T-helper 9 cell (primary cell): ENCODE measurements at regions not wholly inside any gene's neighbourhood (a gene's known extent, or its start where the extent isn't known, plus 50 kb on each side); places are given as distances from the start of the nearest gene placed in this dataset.
"Not testable (repeated sequence)": the region's sequence is repeated elsewhere in the genome, so short reads cannot be mapped to it uniquely, and the experiment has no call there.

Source experiments
- DNase-seq: peaks from one replicate; pipeline ENCODE4 v3.0.0-alpha.2; 2020

GRCh38 chr13:90723381-90723780, 624.1 kb upstream of the MIR17HG start:
- DNase-seq = no peak

GRCh38 chr13:90726375-90726774, 621.1 kb upstream of the MIR17HG start:
- DNase-seq = no peak

GRCh38 chr13:90732049-90732448, 615.4 kb upstream of the MIR17HG start:
- no peak for DNase-seq

GRCh38 chr13:90734497-90734896, 613.0 kb upstream of the MIR17HG start:
- not testable (repeated sequence) for DNase-seq

DNA sequence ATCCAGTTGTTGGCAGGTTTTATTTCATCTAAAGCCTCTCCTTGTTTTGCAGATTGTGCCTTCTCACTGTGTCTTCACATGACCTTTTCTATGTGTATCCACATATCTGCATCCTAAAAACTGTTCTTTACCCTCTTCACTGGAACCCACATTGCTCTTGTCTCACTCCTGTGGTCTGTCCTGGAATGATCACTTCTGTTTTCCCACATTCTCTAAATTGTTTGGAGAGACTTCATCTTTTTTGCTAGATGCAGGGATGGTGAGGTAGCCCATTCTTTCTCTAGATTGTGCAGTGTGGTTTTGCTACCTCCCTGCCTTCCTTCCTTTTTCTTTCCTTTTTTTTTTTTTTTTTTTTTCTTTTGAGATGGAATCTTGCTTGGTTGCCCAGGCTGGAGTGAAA, 608.6 kb upstream of the MIR17HG start:
- DNase-seq = no peak

DNA sequence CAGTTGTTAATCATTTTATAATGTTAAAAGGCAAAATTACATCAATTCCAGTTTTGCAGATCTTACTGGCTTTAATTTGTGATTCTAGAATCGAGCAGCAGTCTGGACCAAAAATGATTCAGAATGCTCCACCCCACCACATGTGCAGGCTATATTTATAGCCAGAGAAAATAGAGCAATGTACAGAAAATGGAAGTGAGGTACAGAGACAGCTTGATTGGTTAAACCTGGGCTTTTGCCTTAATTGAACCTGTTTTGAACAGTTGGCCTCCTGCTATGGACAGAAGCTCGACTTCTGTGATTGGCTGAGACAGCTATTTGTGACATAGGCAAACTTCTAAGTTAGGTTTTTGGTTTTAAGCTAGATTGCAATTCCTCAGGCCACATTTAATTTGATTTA, 607.4 kb upstream of the MIR17HG start:
- DNase-seq = no peak

DNA sequence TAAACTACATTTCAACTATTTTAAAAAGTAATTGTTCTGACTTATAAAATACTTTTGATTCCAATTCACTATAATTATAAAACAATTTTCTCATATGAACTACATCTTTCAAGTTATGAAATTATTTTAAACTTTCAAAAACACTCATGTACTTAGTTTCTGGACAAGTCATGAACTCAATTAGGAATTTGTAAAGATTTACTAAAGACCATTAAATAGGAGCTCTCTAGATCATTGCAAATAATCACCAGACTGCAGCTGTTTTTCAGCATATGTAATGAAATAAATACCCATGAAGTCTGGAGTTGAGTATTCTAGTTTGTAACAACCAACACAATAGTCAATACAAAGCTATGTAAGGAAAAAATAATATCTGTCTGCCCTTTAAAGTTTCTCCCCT, 605.1 kb upstream of the MIR17HG start:
- no peak for DNase-seq

- no peak for DNase-seq
These were observed 601.3 kb upstream of the MIR17HG start for GRCh38 chr13:90746230-90746629.

- no peak for DNase-seq
These were observed 597.5 kb upstream of the MIR17HG start for GRCh38 chr13:90750021-90750420.

DNA sequence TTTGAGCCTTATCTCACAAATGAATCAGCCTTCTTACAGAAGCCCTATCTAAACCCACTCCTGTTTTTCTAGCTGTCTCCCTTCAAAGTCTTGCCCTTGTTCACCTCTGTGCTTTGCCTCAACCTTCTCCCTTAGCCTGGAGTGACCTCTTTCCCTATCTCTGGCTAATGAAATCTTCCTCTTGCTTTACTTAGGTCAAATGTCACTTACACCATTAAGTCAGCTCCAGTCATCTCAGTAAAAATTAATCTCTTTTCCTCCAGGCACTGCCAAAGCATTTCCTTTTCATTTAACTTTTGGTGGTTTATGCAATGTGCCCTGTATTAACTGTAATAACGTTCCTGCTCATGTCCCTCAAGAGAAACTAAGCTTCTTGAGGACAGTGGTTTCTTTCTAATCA, 596.5 kb upstream of the MIR17HG start:
- no peak for DNase-seq

GRCh38 chr13:90752070-90752469, 595.4 kb upstream of the MIR17HG start:
- DNase-seq = no peak

- no peak for DNase-seq
These were observed 590.3 kb upstream of the MIR17HG start for GRCh38 chr13:90757127-90757680.

DNA sequence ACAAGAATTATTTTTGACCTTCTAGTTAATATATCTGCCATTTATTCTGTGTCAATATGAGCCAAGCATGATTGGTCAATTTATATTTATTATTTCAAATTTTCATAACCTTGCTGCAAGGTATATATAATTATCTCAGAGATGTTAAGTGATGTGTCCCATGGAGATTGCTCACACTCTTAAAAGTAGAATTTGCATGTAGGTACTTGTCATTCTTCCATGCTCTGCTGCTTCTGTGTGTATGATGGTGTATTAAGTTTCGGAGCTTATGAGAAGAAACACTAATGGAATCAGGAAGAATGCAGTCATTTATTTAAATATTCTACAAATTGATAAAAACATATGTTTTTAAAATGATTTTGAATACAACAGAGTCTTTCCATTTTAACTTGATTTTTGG, 586.8 kb upstream of the MIR17HG start:
- DNase-seq = no peak

GRCh38 chr13:90763476-90764150, 583.9 kb upstream of the MIR17HG start:
- no peak for DNase-seq

- no peak for DNase-seq
These were observed 581.0 kb upstream of the MIR17HG start for GRCh38 chr13:90766386-90766902.

DNA sequence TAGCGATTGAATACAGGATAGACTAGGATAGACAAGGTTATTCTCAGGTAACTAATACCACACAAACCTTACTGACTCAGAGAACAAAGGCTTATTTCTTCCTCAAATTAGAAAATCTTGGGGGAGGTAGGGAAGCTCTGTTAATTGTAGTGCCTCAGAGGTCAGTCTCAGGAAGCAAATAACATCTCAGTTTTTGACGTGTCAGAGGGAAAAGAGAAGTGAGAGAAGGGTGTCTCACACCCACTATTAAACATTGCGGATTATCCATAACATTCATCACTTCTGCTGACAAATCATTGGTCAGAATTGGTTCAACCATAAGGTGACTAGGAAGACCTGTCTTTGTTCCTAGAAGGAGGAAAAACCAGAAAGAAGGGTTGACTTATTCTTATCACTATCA, 579.4 kb upstream of the MIR17HG start:
- no peak for DNase-seq

DNA sequence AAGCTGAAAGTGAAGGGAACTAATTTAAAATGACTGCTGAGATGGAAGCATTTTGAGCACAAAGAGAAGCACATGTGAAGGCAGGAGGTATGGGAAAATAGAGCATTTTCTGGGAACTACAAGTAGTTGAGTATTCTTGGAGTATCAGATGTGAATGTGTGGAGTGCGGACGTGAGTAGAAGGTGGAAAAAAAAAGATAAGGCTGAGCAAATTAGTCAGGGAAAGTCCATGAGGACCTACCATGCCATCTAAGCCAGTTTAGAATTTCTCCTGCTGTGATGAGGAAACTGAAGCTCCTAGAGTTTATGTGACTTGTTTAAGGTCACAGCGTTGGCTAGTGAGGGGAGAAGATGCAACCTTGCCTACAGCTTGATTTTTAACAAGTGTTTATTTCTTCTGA, 578.1 kb upstream of the MIR17HG start:
- DNase-seq = no peak

- no peak for DNase-seq
These were observed 577.2 kb upstream of the MIR17HG start for GRCh38 chr13:90770334-90770733.

DNA sequence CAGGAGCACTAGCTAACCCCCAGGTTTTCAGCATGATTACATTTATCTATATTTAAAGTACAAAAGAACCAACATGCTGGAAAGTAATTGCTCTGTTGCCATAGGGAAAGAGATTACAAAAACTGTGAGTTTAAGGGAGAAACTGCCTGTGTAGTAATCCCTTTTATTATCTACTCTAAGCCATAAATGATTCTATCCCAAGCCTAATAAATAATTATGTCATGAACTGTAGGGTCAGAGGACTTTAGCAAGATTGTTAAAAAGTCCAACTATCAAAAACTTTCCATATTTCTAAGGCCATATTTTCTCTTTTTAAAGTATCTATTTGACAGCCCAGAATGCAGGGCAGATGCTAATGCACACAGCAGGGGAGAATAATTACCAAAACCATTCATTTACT, 573.8 kb upstream of the MIR17HG start:
- DNase-seq = no peak

DNA sequence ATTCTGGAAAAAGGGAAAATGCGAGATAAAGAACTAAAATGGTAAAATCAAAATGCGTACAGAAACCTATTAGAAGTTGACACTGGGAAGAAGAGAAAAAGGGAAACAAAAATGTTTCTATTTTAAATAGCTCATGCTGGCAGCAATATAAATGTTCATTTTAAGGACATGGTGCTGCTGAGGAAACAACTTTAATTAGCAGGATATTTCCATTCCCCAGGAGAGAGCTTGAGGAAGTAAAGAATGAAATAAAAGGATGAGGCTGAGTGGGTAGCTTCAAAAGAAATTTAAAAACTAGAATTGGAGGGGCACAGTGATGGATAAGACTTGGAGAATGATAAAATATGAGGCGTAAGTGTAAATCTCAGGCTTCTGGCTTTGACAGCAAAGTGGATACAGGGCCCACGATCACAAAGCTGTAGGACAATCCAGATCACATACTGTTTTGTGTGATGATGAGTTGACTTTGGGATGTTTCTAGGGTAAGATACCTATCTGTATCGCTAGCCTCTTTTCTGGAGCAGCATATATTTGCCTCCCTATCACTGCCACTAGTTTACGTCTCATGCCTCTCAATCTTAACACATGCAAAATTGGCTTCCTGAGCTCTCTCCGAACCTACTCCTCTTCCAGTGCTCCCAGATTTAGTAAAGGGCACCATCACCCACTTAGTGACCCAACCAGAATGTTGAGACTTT, 571.3 kb upstream of the MIR17HG start:
- DNase-seq = no peak

DNA sequence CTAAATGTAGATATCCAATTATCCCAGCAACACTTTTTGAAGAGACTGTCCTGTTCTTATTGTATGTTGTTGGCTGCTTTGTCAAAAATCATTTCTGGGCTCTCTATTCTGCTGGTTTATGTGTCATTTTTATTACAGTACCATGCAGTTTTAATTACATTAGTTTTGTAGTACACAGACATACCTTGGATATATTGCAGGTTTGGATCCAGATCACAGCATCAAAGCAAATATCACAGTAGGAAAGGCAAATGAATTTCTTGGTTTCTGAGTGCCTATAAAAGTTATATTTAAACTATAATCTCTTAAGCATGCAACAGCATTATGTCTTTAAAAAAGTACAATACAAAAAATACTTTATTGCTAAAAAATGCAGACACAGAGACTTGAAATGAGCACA, 564.2 kb upstream of the MIR17HG start:
- DNase-seq = no peak

- DNase-seq = no peak
These were observed 560.5 kb upstream of the MIR17HG start for GRCh38 chr13:90787007-90787406.

DNA sequence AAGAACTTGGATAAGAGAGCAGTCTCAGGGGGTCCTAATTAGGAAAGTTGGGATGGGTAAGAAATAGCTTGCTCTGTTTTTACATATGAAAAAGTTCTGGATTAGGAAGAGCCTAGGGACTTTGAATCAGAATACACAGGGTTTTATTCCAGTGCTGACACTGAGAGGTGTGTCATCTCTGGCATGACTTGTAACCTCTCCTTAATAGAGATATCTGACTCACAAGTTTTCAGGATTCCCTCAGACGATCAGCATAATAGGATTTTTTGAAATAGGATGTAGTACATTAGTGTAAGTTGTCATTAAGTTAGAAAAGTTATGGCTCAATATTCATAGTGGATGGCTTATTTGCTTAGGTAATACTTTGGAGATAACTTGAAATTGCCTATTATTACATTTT, 555.2 kb upstream of the MIR17HG start:
- no peak for DNase-seq

- no peak for DNase-seq
These were observed 554.1 kb upstream of the MIR17HG start for GRCh38 chr13:90793261-90793820.
